GM19023 (cell line): ENCODE measurements at regions not wholly inside any gene's neighbourhood (a gene's known extent, or its start where the extent isn't known, plus 50 kb on each side); places are given as distances from the start of the nearest gene placed in this dataset.

Source experiments
- ATAC-seq: cut with Tn5 transposase; IDR thresholded peaks from one replicate; pipeline ENCODE4 v1.9.1; 2021; ENCODE audit warnings: mild to moderate bottlenecking, moderate library complexity; ENCODE audit not compliant: unreplicated experiment

GRCh38 chr6:45742591-45742990 lies 273.1 kb downstream of the CLIC5 start:
- ATAC-seq, result no peak

GRCh38 chr6:45741437-45742171 lies 274.1 kb downstream of the CLIC5 start:
- peak; percentile 54 for ATAC-seq

GRCh38 chr6:45739058-45739457 lies 276.6 kb downstream of the CLIC5 start:
- ATAC-seq, result no peak

- ATAC-seq, result no peak
Measured at GRCh38 chr6:45738057-45738455, 277.6 kb downstream of the CLIC5 start.

- ATAC-seq, result no peak
Measured at GRCh38 chr6:45737331-45738056, 278.2 kb downstream of the CLIC5 start.

GRCh38 chr6:45736134-45736533 lies 279.5 kb downstream of the CLIC5 start:
- ATAC-seq, result no peak

GRCh38 chr6:45732731-45733130 lies 282.9 kb downstream of the CLIC5 start:
- ATAC-seq, result no peak

GRCh38 chr6:45730232-45730631 lies 285.4 kb downstream of the CLIC5 start:
- ATAC-seq, result no peak

- no peak for ATAC-seq
Measured at GRCh38 chr6:45728674-45729073, 287.0 kb downstream of the CLIC5 start.

- ATAC-seq, result no peak
Measured at GRCh38 chr6:45727819-45728449, 287.7 kb downstream of the CLIC5 start.

- ATAC-seq, result no peak
Measured at GRCh38 chr6:45727228-45727627, 288.4 kb downstream of the CLIC5 start.

GRCh38 chr6:45726444-45726843 lies 289.2 kb downstream of the CLIC5 start:
- no peak for ATAC-seq

GRCh38 chr6:45724511-45724910 lies 291.1 kb downstream of the CLIC5 start:
- ATAC-seq, result no peak

- no peak for ATAC-seq
Measured at GRCh38 chr6:45724027-45724426, 291.6 kb downstream of the CLIC5 start.

- no peak for ATAC-seq
Measured at GRCh38 chr6:45722876-45723275, 292.8 kb downstream of the CLIC5 start.

- ATAC-seq, result no peak
Measured at GRCh38 chr6:45721665-45722064, 294.0 kb downstream of the CLIC5 start.

GRCh38 chr6:45718871-45719270 lies 296.8 kb downstream of the CLIC5 start:
- ATAC-seq, result no peak

GRCh38 chr6:45718131-45718530 lies 297.5 kb downstream of the CLIC5 start:
- ATAC-seq, result no peak

GRCh38 chr6:45717715-45718114 lies 297.9 kb downstream of the CLIC5 start:
- ATAC-seq, result no peak

GRCh38 chr6:45717027-45717426 lies 298.6 kb downstream of the CLIC5 start:
- ATAC-seq, result no peak

GRCh38 chr6:45715508-45715803 lies 300.2 kb downstream of the CLIC5 start:
- ATAC-seq, result no peak
